Ovary (tissue), 3 donors: ENCODE measurements at regions not wholly inside any gene's neighbourhood (a gene's known extent, or its start where the extent isn't known, plus 50 kb on each side); places are given as distances from the start of the nearest gene placed in this dataset.
"Not testable (repeated sequence)": the region's sequence is repeated elsewhere in the genome, so short reads cannot be mapped to it uniquely, and the experiment has no call there.

Experiments
- CTCF ChIP-seq, 3 donors: fragments of 450-650 bp in 2 of 3; fragments of 200-600 bp in 1 of 3; IDR thresholded peaks; one replicate each; pipeline versions ENCODE4 v1.5.1 to v1.8.0; 2016 to 2022; ENCODE audit warnings: antibody characterized with exemption in 3 of 3, mild to moderate bottlenecking in 1 of 3
- EP300 ChIP-seq: sonication (generic); formaldehyde crosslinking; IDR thresholded peaks from one replicate; pipeline ENCODE4 v1.6.1; 2017; ENCODE audit warnings: antibody characterized with exemption
- POLR2A ChIP-seq: fragments of 450-650 bp; IDR thresholded peaks from one replicate; pipeline ENCODE4 v1.6.1; 2017; ENCODE audit warnings: antibody characterized with exemption, mild to moderate bottlenecking, moderate library complexity
- donor health status: DM: no; HTN: no; CAD: no.

GRCh38 chr18:46241393-46241792, 137.2 kb downstream of the HAUS1 start:
- not testable (repeated sequence) for TF ChIP-seq POLR2A; CTCF (IDR thresholded peaks at IDR 0.05); EP300
